Heart right ventricle (tissue), 16 donors: ENCODE measurements at regions not wholly inside any gene's neighbourhood (a gene's known extent, or its start where the extent isn't known, plus 50 kb on each side); places are given as distances from the start of the nearest gene placed in this dataset.
A peak's percentile ranks its signal among the peaks of the same experiment; 100 is the strongest.

ENCODE experiments used
- ATAC-seq, 8 donors: fragments of 200-7000 bp; cut with Tn5 transposase; one replicate each; pipeline ENCODE4 v1.9.1; 2020; ENCODE audit warnings: mild to moderate bottlenecking in 8 of 8, moderate library complexity in 8 of 8, moderate number of reproducible peaks in 1 of 8
- DNase-seq, 2 donors: peaks; one replicate each; pipeline ENCODE4 v3.0.0-alpha.2; 2020
- H3K27ac ChIP-seq, 10 donors: fragments of 200-600 bp; sonication (generic) in 2 of 10; one replicate each; pipeline versions ENCODE4 v1.5.0 to v1.8.0; 2020 to 2022; ENCODE audit warnings: mild to moderate bottlenecking in 3 of 10
- H3K27me3 ChIP-seq, 7 donors: fragments of 200-600 bp; one replicate each; pipeline ENCODE4 v1.8.0; 2021 to 2022; ENCODE audit warnings: mild to moderate bottlenecking in 2 of 7
- H3K36me3 ChIP-seq, 9 donors: fragments of 200-600 bp; sonication (generic) in 1 of 9; one replicate each; pipeline versions ENCODE4 v1.5.0 to v1.8.0; 2020 to 2022; ENCODE audit warnings: mild to moderate bottlenecking in 2 of 9
- H3K4me1 ChIP-seq, 9 donors: fragments of 200-600 bp; sonication (generic) in 1 of 9; one replicate each; pipeline versions ENCODE4 v1.5.0 to v1.8.0; 2020 to 2022; ENCODE audit warnings: mild to moderate bottlenecking in 4 of 9
- H3K4me3 ChIP-seq, 10 donors: fragments of 200-600 bp; sonication (generic) in 2 of 10; one replicate each; pipeline versions ENCODE4 v1.5.0 to v1.8.0; 2020 to 2022; ENCODE audit warnings: mild to moderate bottlenecking in 7 of 10, moderate library complexity in 2 of 10
- H3K9me3 ChIP-seq, 11 donors: fragments of 200-600 bp in 10 of 11; sonication (generic) in 2 of 11; one replicate each; pipeline versions ENCODE4 v1.5.0 to v1.8.0; 2013 to 2022; ENCODE audit warnings: mild to moderate bottlenecking in 2 of 11, control low read depth in 1 of 11, moderate library complexity in 1 of 11
- WGBS, 2 donors: extraction: QIAGEN DNeasy Blood & Tissue Kit; methylation state at CpG; one replicate each; pipeline ENCODE4 v1.1.7; 2013; ENCODE audit warnings: inconsistent platforms in 1 of 2; 5-methylcytosine and 5-hydroxymethylcytosine counted together
- intact Hi-C, 10 donors: fragments of 100-400 bp; cut with DNase I; formaldehyde crosslinking; loops; one replicate each; pipeline versions ENCODE4 v1.11.1 to v1.14.2; 2022
- TF ChIP-seq, protein P1 (sequence below), 9 donors: fragments of 200-600 bp; sonication (generic) in 2 of 9; IDR thresholded peaks; one replicate each; pipeline versions ENCODE4 v1.5.0 to v1.8.0; 2021 to 2022; ENCODE audit warnings: antibody characterized with exemption in 9 of 9, mild to moderate bottlenecking in 5 of 9, moderate library complexity in 1 of 9
- donor health status: Arrhythmogenic right ventricular cardiomyopathy.
- donor health status: ischemic (EF 13 %, LVEDD 7.1; RV severe dilation, severe dysfunction).
- donor health status: healthy with polysubstance abuse.
- donor health status: DM: no; HTN: yes; CAD: no.
- donor health status: DM: no; HTN: no; CAD: no.
- donor health status: ischemic (EF 25% LVEDD 6.9; RV normal size, moderate dysfunction).
- donor health status: ischemic (EF 25% LVEDD 5.7; RV mildly dilated, moderate dysfunction).
- donor health status: healthy.
- donor health status: DM: yes; HTN: yes; CAD: no.
- donor health status: Ischemic cardiomyopathy.
- donor health status: ischemic (EF 35%, LVEDD 5.7; RV mildly dilated, moderate dysfunction).
- donor health status: nonischemic (EF 11% LVEDD 7.7; RV severe dilation, severe dysfunction).
- donor health status: DM: yes; HTN: yes; CAD: no.
- donor health status: PGD.
- donor health status: ischemic (EF 29% LVEDD 5.4; RV normal size, mild dysfunction).
- donor health status: nonischemic (EF 23%, LVEDD 6.1; RV moderate dilation, normal function).

DNA sequence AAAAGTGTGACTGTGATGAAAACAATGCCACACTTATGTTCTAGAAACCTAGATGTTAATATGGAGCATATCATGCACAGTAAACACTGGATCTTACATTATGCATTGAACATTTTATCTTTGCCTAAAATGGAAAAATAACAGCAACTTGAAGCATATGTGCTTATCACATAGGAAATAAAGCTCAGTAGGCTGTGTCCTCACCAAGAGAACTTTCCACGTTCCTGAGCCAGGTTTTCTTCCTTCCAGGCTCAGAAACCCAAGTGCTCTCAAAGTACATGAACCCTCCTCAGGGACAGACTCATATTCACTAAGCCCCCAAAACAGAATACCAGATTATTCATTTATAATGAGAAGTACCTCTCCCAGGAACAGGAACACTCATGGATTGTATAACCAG lies 79.4 kb upstream of the PRKAR2B start:
- Histone ChIP-seq H3K4me1 (peaks cover 0 to 3% (median 0%) of the 10 kb centered on the region in 9 donors), H3K27me3 (no peaks in the 10 kb centered on the region), H3K4me3 (no peak overlapping the region), H3K36me3 (no peaks in the 10 kb centered on the region), H3K9me3 (no peaks in the 10 kb centered on the region), H3K27ac (no peak overlapping the region)
- DNase-seq: no peak
- ATAC-seq: no peak
- intact Hi-C loops: no loop called here
- TF ChIP-seq, protein P1, sequence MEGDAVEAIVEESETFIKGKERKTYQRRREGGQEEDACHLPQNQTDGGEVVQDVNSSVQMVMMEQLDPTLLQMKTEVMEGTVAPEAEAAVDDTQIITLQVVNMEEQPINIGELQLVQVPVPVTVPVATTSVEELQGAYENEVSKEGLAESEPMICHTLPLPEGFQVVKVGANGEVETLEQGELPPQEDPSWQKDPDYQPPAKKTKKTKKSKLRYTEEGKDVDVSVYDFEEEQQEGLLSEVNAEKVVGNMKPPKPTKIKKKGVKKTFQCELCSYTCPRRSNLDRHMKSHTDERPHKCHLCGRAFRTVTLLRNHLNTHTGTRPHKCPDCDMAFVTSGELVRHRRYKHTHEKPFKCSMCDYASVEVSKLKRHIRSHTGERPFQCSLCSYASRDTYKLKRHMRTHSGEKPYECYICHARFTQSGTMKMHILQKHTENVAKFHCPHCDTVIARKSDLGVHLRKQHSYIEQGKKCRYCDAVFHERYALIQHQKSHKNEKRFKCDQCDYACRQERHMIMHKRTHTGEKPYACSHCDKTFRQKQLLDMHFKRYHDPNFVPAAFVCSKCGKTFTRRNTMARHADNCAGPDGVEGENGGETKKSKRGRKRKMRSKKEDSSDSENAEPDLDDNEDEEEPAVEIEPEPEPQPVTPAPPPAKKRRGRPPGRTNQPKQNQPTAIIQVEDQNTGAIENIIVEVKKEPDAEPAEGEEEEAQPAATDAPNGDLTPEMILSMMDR (IDR thresholded peaks at IDR 0.05): no peak
- 43 to 45% methylated on average over 1 of the region's 1 CpG for WGBS, 2 donors

DNA sequence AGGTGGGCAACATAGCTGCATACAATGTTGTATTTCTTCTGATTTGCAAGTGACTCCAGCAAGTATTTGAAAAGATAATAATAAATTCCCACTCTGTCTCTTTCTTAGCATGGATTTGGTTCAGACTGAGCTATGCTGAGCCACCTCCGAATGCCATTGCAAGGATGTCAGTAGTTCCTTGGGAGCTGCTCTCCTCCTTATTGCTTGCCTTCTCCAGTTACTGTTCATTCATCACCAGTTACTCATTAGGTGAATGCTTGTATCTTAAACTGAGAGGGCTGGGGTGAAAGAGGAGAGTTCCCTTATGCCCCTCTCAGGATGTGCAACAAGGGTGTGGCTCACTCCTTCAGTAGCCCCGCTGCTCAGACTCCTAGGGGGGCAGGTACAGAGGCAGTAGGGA lies 78.4 kb upstream of the PRKAR2B start:
- DNase-seq: no peak

DNA sequence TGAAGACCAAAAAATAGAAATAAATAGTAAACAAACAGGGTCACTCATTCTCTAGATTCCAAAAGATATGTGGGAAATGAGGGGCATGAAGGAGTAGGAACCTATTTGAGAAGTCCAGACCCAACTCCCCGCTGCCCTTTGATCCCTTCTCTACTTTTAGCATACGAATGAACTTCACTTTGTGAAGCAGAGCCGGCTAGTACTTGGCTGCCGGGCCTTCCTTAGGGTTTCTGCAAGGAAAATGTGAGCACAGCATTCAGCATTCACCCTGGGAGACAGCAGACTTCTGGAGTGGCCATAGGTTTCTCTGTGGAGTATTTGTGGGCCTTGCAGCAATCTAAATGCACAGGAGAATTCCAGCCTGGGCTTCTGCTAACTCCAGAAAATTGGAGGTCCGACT lies 76.3 kb upstream of the PRKAR2B start:
- TF ChIP-seq, protein P1 (IDR thresholded peaks at IDR 0.05): no peak
- Histone ChIP-seq H3K4me3 (no peak overlapping the region), H3K36me3 (no peaks in the 10 kb centered on the region), H3K9me3 (no peaks in the 10 kb centered on the region), H3K27ac (no peak overlapping the region), H3K4me1 (peaks cover 0 to 3% (median 0%) of the 10 kb centered on the region in 9 donors), H3K27me3 (no peaks in the 10 kb centered on the region)
- ATAC-seq (no peak), DNase-seq (no peak)
- intact Hi-C loops: no loop called here
- 74 to 77% methylated on average over 5 of the region's 5 CpGs for WGBS, 2 donors

More for the DNA sequence above, 78.4 kb upstream of the PRKAR2B start:
- intact Hi-C loops: no loop called here
- no peaks in the 10 kb centered on the region for H3K36me3 ChIP-seq
- WGBS, 2 donors: 91 to 95% methylated on average over 2 of the region's 2 CpGs
- no peak for ATAC-seq
- TF ChIP-seq, protein P1 (IDR thresholded peaks at IDR 0.05): no peak
- no peaks in the 10 kb centered on the region for H3K9me3 ChIP-seq
- peaks cover 0 to 3% (median 0%) of the 10 kb centered on the region in 9 donors for H3K4me1 ChIP-seq
- no peak overlapping the region for H3K4me3 ChIP-seq
- H3K27ac ChIP-seq: no peak overlapping the region
- H3K27me3 ChIP-seq: no peaks in the 10 kb centered on the region

DNA sequence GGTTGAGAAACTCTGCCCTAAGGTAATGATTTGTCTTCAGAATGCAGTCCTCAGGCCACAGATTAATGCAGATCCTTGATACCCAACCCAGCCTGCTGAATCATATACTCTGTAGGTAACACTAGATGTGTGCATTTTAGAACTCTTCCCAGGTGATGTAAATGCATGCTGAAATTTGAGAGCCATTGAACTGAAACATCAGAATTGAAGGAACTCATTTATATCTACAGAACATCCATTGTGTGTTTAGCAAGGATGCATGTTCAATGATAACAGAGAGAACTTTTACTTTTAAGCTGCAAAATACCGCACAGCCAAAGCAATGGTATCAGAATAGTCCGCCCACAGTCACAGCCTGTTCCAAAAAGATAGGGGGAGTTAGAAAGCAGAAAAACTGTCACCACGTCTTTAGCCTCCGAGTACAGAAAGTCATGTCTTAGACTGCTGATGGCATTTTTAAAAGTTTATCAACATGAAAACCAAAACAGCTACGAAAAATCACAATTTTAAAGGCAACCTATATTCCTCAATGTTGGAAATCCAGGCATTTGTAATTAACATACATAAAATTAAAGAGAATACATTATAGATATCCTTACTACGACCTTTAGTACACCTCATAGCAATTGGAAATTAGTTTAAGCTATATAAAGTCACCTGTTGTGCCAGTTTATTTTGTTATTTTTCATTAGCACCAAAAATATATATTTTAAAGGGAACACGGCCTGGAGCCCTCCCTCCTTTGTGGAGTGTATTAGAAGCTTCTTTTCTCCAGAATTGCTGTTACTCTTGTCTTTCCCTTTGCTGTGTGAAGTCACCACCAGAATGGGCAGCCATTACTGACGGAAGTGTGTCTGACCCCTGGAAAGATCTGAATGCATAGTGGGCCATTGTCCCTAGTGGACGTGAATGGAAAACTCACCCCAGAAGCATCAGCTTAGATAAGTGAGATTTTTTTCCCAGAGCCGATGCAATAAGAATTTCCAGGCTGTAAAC lies 65.8 kb upstream of the PRKAR2B start:
- WGBS, 2 donors: 47 to 53% methylated on average over 10 of the region's 10 CpGs
- H3K9me3 ChIP-seq: no peaks in the 10 kb centered on the region
- H3K4me1 ChIP-seq: peaks cover 0 to 19% (median 9%) of the 10 kb centered on the region in 9 donors
- peak overlapping the region in 2 of 10 donors; percentile 10 to 14 for H3K27ac ChIP-seq
- no peaks in the 10 kb centered on the region for H3K27me3 ChIP-seq
- H3K36me3 ChIP-seq: no peaks in the 10 kb centered on the region
- TF ChIP-seq, protein P1 (IDR thresholded peaks at IDR 0.05): peak in 4 of 9 donors; percentile 11 to 21 (median 20)
- no peak overlapping the region for H3K4me3 ChIP-seq
- DNase-seq (no peak), ATAC-seq (peak in 7 of 8 donors; percentile 39 to 83 (median 72))
- intact Hi-C loops: no loop called here
